Gastrocnemius medialis (tissue), 4 donors: ENCODE measurements at regions not wholly inside any gene's neighbourhood (a gene's known extent, or its start where the extent isn't known, plus 50 kb on each side); places are given as distances from the start of the nearest gene placed in this dataset.

ENCODE experiments used
- ATAC-seq, 2 donors: fragments of 150-250 bp; one replicate each; pipeline ENCODE4 v1.9.1; 2016
- DNase-seq, 2 donors: peaks; one replicate each; pipeline ENCODE4 v3.0.0-alpha.2; 2019
- H3K27ac ChIP-seq, 4 donors: fragments of 200-600 bp; sonication (generic); 1 replicate in 1 of 4; 2 replicates in 3 of 4; pipeline ENCODE4 v1.5.1; 2016 to 2018; ENCODE audit warnings: mild to moderate bottlenecking in 2 of 4, moderate library complexity in 1 of 4
- H3K27me3 ChIP-seq, 3 donors: fragments of 200-600 bp; sonication (generic) in 2 of 3; 1 replicate in 1 of 3; 2 replicates in 2 of 3; pipeline versions ENCODE4 v1.5.1 to v1.6.0; 2016 to 2019; ENCODE audit warnings: mild to moderate bottlenecking in 1 of 3, moderate library complexity in 1 of 3
- H3K36me3 ChIP-seq, 2 donors: fragments of 200-600 bp; sonication (generic) in 1 of 2; one replicate each; pipeline ENCODE4 v1.5.1; 2017 to 2018
- H3K4me1 ChIP-seq, 2 donors: fragments of 200-600 bp; sonication (generic) in 1 of 2; one replicate each; pipeline ENCODE4 v1.5.1; 2016 to 2017; ENCODE audit warnings: mild to moderate bottlenecking in 2 of 2
- H3K4me3 ChIP-seq, 4 donors: fragments of 200-600 bp; sonication (generic) in 3 of 4; 1 replicate in 1 of 4; 2 replicates in 3 of 4; pipeline ENCODE4 v1.5.1; 2016 to 2019; ENCODE audit warnings: mild to moderate bottlenecking in 2 of 4
- H3K9me3 ChIP-seq, 3 donors: fragments of 200-600 bp; sonication (generic) in 2 of 3; 1 replicate in 1 of 3; 2 replicates in 2 of 3; pipeline ENCODE4 v1.5.1; 2016 to 2019
- CTCF ChIP-seq, 5 experiments: fragments of 450-650 bp in 3 of 5; fragments of 200-600 bp in 2 of 5; sonication (generic) in 2 of 5; IDR thresholded peaks in 4 of 5; conservative IDR thresholded peaks in 1 of 5; 1 replicate in 4 of 5; 2 replicates in 1 of 5; pipeline ENCODE4 v1.5.1; 2016 to 2019; ENCODE audit warnings: antibody characterized with exemption in 5 of 5, mild to moderate bottlenecking in 3 of 5, moderate library complexity in 3 of 5
- POLR2A ChIP-seq, 2 donors: fragments of 450-650 bp; IDR thresholded peaks; one replicate each; pipeline ENCODE4 v1.6.1; 2017; ENCODE audit warnings: antibody characterized with exemption in 2 of 2, mild to moderate bottlenecking in 2 of 2, moderate library complexity in 2 of 2
- in situ Hi-C, 4 donors: fragments of 200-750 bp; cut with MboI; loops; one replicate each; pipeline versions ENCODE4 v1.15.0 to v1.8.0; 2017; ENCODE audit warnings: low sequenced_read_pairs in 4 of 4
- intact Hi-C: fragments of 100-400 bp; cut with DNase I; formaldehyde crosslinking; loops from one replicate; pipeline ENCODE4 v1.15.1; 2023; ENCODE audit warnings: low total_unique reads

DNA sequence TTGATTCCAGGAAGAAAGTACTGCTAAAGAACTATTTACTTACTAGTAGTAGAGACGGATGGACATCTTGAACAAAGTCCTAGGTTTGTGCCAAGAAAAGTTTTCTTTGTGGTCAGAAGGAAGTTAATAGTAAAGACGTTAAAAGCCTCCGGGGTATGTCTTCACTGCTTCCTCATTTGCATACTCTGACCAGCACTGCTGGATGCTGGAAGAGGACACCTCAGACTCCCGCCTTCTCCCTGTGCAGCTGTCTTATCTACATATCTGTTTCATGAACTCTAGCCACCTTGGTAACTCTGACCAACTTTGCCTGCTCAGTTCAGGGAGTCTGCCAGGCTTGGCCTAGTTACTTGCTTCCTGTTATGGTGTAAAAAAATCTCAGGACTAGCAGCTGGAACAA lies 1109.1 kb upstream of the MIR17HG start:
- intact Hi-C loops, result no loop called here
- H3K9me3 ChIP-seq, result no peaks in the 10 kb centered on the region
- no peak overlapping the region for H3K27ac ChIP-seq
- H3K27me3 ChIP-seq, result no peaks in the 10 kb centered on the region
- no peak overlapping the region for H3K4me3 ChIP-seq
- ATAC-seq (no peak), DNase-seq (no peak)
- in situ Hi-C loops, result no loop called here
- TF ChIP-seq POLR2A (IDR thresholded peaks at IDR 0.05), result no peak
- no peak for TF ChIP-seq CTCF (IDR thresholded peaks at IDR 0.05 in 4 of 5, conservative IDR thresholded peaks at IDR 0.05 in 1 of 5)
- H3K4me1 ChIP-seq, result no peaks in the 10 kb centered on the region
- H3K36me3 ChIP-seq, result no peaks in the 10 kb centered on the region

DNA sequence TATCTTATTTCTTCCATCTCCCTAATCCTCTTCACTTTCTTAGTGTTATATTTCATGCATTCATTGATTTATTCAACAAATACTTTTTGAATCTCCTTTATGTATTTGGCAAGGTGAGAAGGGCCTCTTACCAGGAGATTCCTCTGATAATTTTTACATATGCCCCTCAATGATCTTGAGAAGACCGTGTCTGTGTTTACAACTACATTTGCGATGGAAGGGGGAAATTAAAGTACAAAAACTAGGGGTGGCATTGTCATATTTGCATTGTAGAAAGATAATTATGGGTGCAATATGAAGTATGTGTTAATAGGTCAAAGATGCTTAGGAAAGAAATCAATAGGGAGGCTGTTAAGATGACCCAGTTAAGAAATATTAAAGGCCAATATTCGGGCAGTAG lies 1108.4 kb upstream of the MIR17HG start:
- no peak for DNase-seq
- H3K36me3 ChIP-seq, result no peaks in the 10 kb centered on the region
- no peaks in the 10 kb centered on the region for H3K9me3 ChIP-seq
- H3K4me1 ChIP-seq, result no peaks in the 10 kb centered on the region
- no peak for ATAC-seq
- no peak overlapping the region for H3K4me3 ChIP-seq
- no peaks in the 10 kb centered on the region for H3K27me3 ChIP-seq
- in situ Hi-C loops (no loop called here), intact Hi-C loops (no loop called here)
- TF ChIP-seq CTCF (IDR thresholded peaks at IDR 0.05 in 4 of 5, conservative IDR thresholded peaks at IDR 0.05 in 1 of 5) (no peak), POLR2A (IDR thresholded peaks at IDR 0.05) (no peak)
- H3K27ac ChIP-seq, result no peak overlapping the region

GRCh38 chr13:90246005-90246404 lies 1101.5 kb upstream of the MIR17HG start:
- H3K36me3 ChIP-seq, result no peaks in the 10 kb centered on the region
- H3K27me3 ChIP-seq, result no peaks in the 10 kb centered on the region
- ATAC-seq (no peak), DNase-seq (no peak)
- H3K27ac ChIP-seq, result no peak overlapping the region
- H3K9me3 ChIP-seq, result no peaks in the 10 kb centered on the region
- in situ Hi-C loops (no loop called here), intact Hi-C loops (no loop called here)
- no peaks in the 10 kb centered on the region for H3K4me1 ChIP-seq
- H3K4me3 ChIP-seq, result no peak overlapping the region
- TF ChIP-seq POLR2A (IDR thresholded peaks at IDR 0.05) (no peak), CTCF (IDR thresholded peaks at IDR 0.05 in 4 of 5, conservative IDR thresholded peaks at IDR 0.05 in 1 of 5) (no peak)

DNA sequence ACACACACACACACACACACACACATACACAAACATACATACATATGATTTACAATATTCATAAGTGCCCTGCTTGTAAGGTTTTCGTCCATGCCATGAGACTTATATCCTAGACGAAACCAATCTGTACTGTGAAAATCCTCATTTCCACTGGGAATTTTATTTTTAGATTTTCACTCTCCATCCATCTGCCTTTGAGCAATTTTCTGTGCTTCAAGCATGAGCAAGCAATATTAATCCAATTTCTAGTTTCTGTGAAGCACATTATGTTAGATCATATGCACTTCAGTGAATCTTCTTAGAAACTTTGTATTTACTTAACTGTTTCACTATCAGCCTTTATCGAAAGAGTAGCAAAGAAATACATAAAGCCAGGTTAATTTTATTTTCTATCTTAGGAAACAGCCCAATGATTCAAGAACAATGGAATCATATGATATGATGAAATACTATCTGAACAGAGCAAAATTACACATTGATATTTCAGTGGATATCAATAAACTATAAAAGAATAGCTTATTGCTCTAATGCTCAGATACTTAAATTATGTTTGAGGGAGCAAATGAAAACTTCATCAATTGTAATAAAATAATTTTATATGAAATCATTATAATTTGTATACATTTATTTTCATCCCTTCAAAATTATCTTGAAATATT lies 1100.7 kb upstream of the MIR17HG start:
- H3K4me3 ChIP-seq, result no peak overlapping the region
- no peaks in the 10 kb centered on the region for H3K4me1 ChIP-seq
- TF ChIP-seq POLR2A (IDR thresholded peaks at IDR 0.05) (no peak), CTCF (IDR thresholded peaks at IDR 0.05 in 4 of 5, conservative IDR thresholded peaks at IDR 0.05 in 1 of 5) (no peak)
- no peak for DNase-seq
- no peak for ATAC-seq
- no peaks in the 10 kb centered on the region for H3K36me3 ChIP-seq
- in situ Hi-C loops, result no loop called here
- intact Hi-C loops, result no loop called here
- no peaks in the 10 kb centered on the region for H3K9me3 ChIP-seq
- no peaks in the 10 kb centered on the region for H3K27me3 ChIP-seq
- no peak overlapping the region for H3K27ac ChIP-seq

DNA sequence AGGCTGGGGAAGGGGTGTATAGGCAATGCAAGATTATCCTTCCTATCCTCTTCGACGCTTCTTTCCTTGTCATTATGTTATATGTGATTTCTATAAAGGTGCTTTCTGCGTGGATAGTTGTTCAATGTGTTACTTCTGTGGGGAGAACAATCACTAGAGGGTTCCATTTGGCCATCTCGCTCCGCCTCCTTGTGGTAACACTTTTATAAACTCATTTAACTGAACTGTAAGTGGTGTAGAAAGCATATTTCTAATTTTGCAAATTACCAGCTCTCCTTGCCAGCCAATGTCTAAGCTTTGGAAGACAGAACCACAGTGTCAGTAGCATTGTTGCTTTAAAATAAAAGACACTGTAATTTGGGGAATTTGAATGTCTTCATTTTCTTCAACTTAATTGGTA lies 1093.7 kb upstream of the MIR17HG start:
- ATAC-seq (no peak), DNase-seq (no peak)
- Histone ChIP-seq H3K4me3 (no peak overlapping the region), H3K4me1 (no peaks in the 10 kb centered on the region), H3K9me3 (no peaks in the 10 kb centered on the region), H3K27ac (no peak overlapping the region), H3K36me3 (no peaks in the 10 kb centered on the region), H3K27me3 (no peaks in the 10 kb centered on the region)
- in situ Hi-C loops (no loop called here), intact Hi-C loops (no loop called here)
- TF ChIP-seq CTCF (IDR thresholded peaks at IDR 0.05 in 4 of 5, conservative IDR thresholded peaks at IDR 0.05 in 1 of 5) (no peak), POLR2A (IDR thresholded peaks at IDR 0.05) (no peak)
